ENCODE measurements at regions not wholly inside any gene's neighbourhood (a gene's known extent, or its start where the extent isn't known, plus 50 kb on each side); places are given as distances from the start of the nearest gene placed in this dataset.

DNA sequence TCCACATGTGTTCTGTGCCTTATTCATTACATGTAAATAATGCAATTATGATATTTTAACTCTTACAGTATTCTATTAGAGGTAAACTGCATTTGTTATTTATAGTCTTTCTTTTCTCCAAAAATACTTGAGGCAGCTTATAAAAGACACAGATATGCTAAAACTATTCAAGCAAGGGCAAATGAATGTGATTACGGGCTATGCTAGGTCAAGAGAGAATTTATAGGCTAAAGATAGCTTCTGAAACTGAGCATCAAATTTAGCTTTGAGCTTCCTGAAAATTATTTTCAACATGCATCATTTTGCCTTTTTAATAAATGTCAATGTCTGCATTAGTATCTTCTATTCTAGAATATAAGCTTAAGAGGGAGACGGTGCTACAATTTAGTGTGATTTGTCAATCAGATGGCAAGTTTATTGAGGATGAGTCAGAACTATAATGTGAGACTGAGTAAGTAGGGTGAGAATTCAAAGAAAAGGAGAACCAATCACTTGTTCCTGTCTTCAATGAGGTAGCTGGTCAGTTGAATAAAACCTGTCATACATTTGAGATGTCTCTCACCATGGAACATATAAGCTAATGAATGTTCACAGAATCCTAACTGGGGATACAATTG is 669.4 kb upstream of the CITED2 start:
- DNase-seq = no peak

DNA sequence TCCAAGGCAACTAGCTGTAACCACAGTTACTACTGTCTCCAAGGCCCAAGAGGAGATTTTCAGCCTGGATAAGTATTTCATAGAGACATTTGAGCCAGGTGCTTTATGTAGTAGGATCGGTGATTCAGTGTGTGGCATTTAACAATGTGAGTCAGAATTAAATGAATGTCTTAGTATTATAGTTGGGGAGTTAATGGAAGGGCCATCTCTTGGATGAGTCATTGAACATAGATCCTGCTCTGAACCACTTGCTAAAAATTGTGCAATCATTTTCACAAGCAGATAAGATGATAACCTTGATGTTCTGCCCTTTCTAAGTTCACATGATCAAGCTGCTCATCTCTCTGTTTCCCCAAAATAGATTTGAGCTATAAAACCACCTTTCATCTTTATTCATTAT is 668.9 kb upstream of the CITED2 start:
- no peak for DNase-seq

DNA sequence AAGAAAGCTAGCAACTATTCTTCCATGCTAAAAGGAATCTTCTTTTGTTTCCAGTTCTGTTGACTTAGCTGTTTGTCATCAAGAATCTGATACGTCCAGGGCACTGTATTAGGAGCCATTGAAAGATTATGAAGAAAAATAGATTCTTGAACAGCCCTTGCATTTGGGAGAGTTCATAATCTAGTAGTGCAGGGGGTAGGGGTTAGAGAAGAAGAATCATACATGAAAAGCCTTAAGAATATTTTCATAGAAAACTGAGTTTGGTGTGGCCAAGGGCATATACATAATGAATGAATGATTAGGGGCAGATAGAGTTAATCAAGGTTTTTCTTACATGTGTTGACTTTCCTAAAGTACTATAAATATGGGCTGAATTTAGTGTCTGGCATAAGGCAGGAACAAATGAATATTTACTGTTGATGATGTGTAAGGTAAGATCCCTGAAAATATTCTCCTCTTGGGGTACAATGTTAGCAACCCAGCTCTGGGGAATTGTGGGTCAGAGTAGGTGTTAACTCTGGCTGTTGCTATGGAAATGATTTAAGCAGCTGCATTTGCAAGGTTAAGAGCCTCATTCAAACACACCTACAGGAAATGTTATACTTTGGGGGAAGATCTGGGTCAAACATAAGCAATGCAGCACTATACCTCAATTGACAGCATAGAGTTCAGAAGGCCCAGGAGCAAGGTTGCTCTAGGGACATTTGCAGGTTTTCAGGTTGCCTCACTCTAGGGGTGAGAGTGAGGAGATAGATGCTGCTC is 667.3 kb upstream of the CITED2 start:
- DNase-seq = no peak

DNA sequence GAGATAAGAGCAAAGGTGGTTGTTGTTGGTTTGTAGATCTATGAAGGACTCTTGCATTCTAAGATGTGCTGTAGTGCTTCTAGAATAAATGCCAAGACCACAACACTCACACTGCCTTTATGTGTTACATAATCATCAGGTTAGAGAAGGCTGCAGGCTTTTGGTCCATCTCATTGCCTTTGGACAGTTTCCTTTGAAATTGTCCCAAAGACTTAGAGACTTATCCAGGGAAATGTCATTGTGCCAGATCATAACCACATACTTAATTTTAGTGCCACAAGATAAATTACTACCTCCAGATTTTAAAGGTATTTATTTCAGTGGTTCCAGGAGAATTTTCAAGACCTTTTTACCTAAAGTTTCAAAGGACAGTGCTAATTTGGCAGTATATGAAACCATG is 666.6 kb upstream of the CITED2 start:
- no peak for DNase-seq

DNA sequence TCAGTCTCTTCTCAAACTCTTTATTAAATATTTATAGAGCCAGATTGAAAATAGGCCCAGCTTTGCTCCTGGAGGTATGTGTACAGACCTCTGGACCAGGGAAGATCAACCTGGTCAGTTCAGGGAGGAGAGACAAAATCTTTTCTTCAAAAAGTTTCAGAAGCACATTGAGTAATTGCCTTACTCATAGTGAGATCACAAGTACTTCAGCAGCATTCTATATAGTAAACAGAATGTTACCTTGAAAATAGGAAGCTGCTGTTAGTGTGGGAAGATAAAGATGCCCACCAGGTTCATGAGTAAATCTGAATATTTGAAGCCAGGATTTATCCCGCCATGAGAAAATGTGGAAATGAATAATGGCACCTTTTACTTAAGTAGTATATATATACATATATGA is 665.9 kb upstream of the CITED2 start:
- DNase-seq = no peak

DNA sequence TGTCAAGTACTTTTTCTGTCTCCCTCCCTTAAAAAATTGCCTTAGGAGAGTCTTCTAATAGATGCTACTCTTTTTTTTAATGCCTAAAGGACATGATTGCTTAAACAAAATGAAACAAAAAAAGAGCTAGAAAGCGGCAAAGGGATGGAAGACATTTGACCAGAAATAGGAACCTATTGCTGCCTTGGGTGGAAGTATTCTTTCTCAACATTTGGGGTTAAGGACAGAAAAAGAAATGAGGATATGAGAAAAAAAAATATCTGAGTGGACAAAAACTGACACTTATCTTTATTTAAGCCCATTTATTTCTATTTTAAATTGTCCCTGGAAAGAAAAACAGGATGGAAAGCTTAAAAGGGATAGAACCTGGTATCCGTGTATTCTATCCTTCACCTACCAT is 664.9 kb upstream of the CITED2 start:
- DNase-seq = no peak

DNA sequence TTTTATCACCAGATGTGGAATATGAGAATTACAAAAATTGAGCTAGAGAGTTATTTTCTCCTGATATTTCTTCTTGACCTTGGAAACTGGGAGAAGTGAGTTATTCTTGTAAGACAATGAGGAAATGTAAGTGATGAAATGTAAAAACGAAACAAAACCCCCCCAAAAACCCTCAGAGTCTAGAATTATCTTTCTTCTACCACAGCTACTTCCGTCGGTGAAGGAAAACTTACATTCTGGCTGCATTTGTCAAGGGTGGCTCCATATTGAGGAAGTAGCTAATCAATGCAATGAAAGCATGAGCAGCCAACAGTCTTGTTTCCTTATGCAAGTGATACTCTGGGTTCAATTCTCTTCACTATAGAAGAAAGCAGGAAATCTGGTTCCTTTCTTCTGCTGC is 661.7 kb upstream of the CITED2 start:
- no peak for DNase-seq

- no peak for DNase-seq
Measured at GRCh38 chr6:140032189-140032588, 657.7 kb upstream of the CITED2 start.

GRCh38 chr6:140029551-140029950 is 655.1 kb upstream of the CITED2 start:
- DNase-seq = peak; percentile 13

GRCh38 chr6:140027219-140027618 is 652.8 kb upstream of the CITED2 start:
- no peak for DNase-seq

- no peak for DNase-seq
Measured at GRCh38 chr6:140026546-140026945, 652.1 kb upstream of the CITED2 start.

DNA sequence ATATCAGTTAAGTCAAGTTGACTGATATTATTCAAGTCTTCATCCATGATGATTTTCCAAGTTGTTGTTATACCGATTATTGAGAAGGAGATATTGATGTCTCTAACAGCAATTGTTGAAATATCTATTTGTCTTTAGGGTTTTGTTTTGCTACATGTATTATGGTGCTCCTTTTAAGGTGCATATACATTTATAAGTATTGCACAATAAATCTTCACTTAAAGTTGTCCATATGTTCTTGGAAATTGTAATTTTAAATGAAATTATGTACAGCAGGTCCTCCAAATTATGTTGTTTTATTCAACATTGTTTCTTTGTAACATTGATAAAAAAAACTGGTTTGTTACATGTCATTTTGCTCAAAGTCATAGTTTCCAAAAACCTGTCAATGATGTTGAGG is 650.7 kb upstream of the CITED2 start:
- no peak for DNase-seq

DNA sequence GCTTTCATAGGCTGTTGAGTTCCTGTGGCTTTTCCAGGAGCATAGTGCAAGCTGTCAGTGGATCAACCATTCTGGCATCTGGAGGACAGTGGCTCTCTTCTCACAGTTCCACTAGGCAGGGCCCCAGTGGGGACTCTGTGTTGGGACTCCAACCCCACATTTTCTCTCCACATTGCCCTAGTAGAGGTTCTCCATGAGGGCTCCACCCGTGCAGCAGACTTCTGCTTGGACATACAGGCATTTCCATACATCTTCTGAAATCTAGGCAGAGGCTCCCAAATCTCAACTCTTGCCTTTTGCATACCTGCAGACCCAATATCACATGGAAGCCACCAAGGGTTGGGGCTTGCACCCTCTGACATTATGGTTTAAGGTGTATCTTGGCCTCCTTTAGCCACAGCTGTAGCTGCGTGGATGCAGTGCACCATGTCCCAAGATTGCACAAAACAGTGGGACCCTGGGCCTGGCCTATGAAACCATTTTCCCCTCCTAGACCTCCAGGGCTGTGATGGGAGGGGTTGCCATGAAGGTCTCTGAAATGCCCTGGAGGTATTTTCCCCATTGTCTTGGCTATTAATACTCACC is 645.9 kb upstream of the CITED2 start:
- DNase-seq = no peak

GRCh38 chr6:140018588-140018987 is 644.1 kb upstream of the CITED2 start:
- no peak for DNase-seq

- DNase-seq = no peak
Measured at GRCh38 chr6:140017470-140017869, 643.0 kb upstream of the CITED2 start.

- DNase-seq = peak; percentile 23
Measured at GRCh38 chr6:140012150-140012549, 637.7 kb upstream of the CITED2 start.

DNA sequence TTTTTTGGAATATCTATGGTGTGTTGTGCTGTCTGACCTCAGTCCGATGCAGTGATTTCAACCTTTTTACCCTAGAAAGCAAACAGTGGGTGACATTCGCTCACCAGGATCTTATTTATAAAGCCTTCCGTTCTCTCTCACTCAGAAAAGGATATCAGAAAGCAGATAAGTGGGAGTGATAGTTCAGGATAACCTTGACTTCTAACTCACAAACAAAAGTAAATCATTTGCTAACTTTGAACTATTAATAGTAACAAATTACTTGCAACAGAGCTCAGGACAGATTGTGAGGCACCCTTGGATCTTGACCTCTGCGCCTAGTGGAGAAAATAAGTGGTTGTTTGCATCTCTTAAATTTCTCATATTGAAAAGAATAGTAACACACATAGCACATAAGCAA is 637.1 kb upstream of the CITED2 start:
- DNase-seq = no peak

GRCh38 chr6:140009286-140009685 is 634.8 kb upstream of the CITED2 start:
- no peak for DNase-seq

DNA sequence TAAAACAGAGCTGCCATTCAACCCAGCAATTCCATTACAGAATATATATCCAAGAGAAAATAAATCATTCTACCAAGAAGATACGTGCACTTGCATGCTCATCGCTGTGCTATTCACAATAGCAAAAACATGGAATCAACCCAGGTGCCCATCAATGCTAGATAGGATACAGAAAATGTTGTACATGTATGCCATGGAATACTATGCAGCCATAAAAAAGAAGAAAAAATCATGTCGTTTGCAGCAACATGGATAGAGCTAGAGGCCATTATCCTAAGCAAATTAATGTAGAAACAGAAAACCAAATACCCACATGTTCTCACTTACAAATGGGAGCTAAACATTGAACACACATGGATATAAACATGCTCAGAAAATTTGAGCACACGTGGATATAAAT is 633.1 kb upstream of the CITED2 start:
- no peak for DNase-seq

GRCh38 chr6:140003217-140003616 is 628.8 kb upstream of the CITED2 start:
- no peak for DNase-seq

DNA sequence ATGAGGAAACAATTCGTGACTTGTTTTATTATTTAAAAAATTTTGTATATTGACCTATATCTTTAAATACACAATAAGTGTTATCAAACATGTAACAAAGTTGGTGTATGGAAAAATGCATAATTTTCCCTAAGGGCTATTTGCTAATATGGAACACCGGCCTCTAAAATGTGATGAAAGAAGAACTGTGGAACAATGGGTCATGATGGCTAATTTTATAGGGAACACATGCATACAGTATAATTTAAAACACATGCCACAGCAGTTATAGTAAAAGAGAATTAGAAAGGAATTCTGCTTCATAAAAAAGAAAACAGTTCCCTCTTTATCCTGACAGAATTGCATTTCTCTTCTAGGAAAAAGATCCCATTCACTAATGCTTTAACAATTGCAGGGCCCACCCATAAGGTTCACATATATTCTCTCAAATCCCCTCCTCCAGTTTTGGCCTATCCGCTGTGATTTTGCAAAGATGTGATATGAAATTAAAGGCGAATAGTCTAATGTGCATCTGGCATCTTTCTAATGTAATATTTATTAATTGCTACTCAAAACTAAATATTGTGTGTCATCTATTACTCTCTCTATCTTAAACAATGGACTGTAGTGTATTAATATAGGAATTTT is 628.1 kb upstream of the CITED2 start:
- DNase-seq = peak; percentile 66

DNA sequence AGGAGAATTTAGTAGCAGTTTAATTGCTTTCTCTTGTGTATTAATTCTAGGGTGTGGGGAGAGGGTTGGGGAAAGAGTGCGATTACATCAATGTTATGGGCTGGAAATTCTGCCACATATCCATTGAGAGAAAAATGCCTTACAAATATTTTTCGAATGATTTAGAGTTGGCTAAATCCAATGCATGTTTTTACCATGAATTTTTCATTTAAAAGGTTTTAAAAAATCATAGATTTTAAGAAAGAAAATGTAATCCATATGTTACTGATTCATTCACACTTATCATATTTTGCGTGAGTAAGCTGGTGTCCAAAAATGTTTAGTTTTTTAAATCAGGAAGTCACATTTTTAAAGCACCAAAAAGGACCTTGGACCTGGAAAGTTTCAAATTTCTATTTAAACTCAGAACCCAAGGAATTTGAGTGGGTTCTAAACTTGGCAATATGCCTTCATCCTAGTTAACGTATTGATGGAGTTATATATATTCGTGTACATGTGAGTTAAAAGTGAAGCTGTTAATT is 627.4 kb upstream of the CITED2 start:
- DNase-seq = no peak

DNA sequence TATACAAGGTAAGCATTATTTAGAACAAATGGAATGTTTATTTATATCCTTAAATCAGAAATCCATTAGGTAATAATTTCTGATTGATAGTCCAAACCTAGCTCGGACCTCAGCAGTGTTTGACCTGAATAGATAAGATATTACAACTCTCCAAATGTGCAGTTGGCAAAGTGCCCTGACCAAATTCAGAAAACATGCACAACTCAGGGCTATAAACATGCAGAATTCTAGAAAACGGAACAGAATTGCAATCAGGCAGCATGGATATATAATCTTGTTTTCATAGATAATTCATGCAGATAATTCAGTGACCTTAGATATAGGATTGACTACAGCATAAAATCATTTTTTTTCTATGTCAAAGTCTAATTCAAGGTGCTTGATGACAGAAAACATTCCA is 626.6 kb upstream of the CITED2 start:
- no peak for DNase-seq
